HG03469 (cell line): ENCODE measurements at regions not wholly inside any gene's neighbourhood (a gene's known extent, or its start where the extent isn't known, plus 50 kb on each side); places are given as distances from the start of the nearest gene placed in this dataset.
A peak's percentile ranks its signal among the peaks of the same experiment; 100 is the strongest.

ENCODE experiments used
- ATAC-seq: cut with Tn5 transposase; IDR thresholded peaks from one replicate; pipeline ENCODE4 v1.9.1; 2021; ENCODE audit warnings: mild to moderate bottlenecking, moderate library complexity, moderate number of reproducible peaks; ENCODE audit not compliant: unreplicated experiment

DNA sequence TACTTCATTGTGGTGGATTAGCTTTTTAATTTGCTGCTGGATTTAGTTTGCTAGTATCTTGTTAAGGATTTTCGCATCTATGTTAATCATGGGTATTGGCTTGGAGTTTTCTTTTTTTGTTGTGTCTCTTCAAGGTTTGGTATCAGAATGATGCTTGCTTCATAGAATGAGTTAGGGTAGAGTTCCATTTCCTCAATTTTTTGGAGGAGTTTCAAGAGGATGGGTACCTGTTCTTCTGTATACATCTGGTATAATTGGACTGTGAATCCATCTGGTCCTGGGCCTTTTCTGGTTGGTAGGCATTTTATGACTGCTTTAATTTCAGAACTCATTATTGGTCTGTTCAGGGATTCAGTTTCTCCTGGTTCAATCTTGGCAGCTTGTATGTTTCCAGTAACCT is 335.6 kb downstream of the EDEM1 start:
- no peak for ATAC-seq

- no peak for ATAC-seq
Measured at GRCh38 chr3:5531039-5531438, 343.5 kb downstream of the EDEM1 start.

DNA sequence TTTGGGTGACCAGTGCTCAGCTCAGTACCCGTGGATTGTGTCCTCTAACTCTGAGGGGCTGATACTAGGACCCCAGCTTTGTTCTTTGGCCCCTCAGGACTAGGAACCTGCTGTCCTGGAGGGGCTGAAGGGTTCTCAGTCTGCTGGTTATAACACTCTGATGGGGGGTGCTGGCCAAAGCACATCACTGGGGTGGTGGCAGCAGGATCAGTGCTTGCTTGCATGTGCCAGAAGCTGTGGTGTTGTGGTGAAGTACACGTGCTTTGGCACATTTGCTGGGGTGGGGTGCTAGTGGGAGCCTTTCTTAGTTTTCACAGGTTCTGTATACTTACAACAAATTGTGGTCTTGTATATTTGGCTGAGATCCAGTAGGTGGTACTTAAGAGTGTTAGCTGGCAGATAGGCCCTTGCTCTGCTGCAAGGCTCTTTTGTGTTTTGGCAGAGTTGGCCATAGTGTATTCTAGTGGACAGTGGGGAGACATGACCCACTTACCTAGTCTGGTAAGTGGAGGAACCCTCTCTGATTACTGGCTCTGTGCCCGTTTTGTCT is 344.3 kb downstream of the EDEM1 start:
- no peak for ATAC-seq

GRCh38 chr3:5540532-5540931 is 353.0 kb downstream of the EDEM1 start:
- no peak for ATAC-seq

- no peak for ATAC-seq
Measured at GRCh38 chr3:5542472-5542871, 355.0 kb downstream of the EDEM1 start.

DNA sequence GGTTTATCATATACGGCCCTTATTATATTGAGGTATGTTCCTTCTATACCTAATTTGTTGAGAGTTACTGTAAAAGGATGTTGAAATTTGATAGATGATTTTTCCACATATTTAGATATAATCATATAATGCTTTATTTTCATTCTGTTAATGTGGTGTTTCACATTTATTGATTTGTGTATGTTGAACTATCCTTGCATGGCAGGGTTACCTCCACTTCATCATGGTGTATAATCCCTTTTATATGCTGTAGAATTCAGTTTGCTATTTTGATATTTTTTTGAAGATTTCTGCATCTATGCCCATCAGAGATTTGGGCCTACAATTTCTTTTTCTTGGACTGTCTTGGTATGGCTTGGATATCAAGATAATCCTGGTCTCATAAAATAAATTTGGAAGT is 355.5 kb downstream of the EDEM1 start:
- no peak for ATAC-seq

- ATAC-seq = no peak
Measured at GRCh38 chr3:5545719-5546118, 358.2 kb downstream of the EDEM1 start.

GRCh38 chr3:5553203-5553602 is 365.7 kb downstream of the EDEM1 start:
- ATAC-seq = no peak

- no peak for ATAC-seq
Measured at GRCh38 chr3:5554245-5554747, 366.8 kb downstream of the EDEM1 start.

DNA sequence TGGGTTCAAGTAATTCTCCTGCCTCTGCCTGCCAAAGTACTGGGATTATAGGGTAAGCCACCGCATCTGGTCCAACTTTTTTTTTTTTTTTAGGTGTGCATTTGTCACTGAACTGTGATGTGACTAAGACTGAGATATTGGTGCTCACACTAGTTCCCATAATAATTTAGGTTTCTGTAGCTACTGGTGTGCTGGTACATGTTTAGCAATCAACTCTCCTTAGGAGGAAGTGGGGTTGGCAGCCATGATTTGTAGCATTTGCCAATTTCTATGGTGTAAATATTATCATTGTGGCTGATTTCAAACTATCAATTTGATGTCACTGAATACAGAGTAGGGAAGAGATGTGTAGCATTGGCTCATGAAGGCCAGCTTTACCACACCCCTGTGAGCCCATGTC is 372.7 kb downstream of the EDEM1 start:
- no peak for ATAC-seq

GRCh38 chr3:5563537-5564277 is 376.2 kb downstream of the EDEM1 start:
- ATAC-seq = no peak

- ATAC-seq = no peak
Measured at GRCh38 chr3:5564278-5564666, 376.8 kb downstream of the EDEM1 start.

DNA sequence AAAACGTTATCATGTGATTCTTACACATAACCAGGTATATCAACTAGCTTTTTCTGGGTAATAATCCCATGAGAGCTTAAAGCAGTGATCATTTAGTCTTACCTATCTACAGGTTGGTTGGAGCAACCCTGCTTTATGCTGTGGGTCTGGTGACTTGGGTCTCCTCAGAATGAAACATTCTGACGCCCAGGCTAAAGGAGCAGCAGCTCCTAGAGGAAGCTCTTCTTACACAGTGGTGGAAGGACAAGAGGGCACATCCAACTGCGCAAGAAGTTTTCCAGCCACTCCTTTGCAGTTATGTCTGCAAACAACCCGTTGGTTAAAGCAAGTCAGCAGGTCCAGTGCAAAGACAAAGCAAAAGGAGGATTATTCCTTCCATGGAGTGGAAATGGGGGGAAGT is 377.5 kb downstream of the EDEM1 start:
- no peak for ATAC-seq

DNA sequence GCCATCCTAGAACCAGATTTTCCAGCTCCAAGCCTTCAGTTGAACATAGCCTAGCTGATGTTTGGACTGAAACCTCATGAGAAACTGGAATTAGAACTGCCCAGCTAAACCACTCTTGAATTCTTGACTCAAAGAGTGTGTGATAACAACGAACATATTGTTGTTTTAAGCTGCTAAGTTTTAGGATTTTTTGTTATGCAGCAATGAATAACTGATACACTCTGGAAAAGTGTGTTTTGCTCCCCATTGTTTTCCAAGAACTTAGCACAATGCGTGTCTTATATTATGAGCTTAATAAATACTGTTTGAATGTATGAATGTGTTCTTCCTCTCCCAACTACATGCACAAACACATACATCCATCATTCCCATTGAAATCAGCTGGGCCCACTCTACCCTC is 379.6 kb downstream of the EDEM1 start:
- no peak for ATAC-seq

DNA sequence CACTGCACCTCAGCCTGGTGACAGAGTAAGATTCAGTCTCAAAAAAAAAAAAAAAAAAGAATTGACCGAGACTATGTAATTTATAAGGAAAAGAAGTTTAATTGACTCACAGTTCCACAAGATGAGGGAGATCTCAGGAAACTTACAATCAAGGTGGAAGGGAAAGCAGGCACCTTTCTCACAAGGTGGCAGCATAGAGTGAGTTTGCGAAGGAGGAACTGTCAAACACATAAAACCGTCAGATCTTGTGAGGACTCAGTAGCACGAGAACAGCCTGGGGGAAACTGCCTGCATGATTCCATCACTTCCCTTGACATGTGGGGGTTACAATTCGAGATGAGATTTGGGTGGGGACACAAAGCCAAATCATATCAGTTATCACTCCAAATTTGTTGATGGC is 380.9 kb downstream of the EDEM1 start:
- ATAC-seq = peak; percentile 49

DNA sequence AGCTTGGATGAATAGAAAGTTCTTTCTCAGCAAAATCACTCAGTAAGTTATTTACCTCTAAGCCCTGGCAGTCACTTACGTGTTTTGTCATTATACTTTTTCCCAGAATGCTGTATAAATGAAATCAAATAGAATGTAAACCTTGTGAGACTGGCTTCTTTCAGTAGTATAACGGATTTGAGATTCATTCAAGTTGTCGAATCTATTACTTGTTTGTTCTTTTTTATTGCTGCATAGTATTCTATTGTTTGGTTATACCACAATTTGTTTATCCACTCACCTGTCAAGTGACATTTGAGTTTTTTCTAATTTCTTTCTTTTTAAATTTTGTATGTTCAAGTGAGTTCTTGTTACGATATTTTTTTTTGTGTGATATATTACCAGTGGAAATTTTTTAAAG is 381.6 kb downstream of the EDEM1 start:
- ATAC-seq = no peak

DNA sequence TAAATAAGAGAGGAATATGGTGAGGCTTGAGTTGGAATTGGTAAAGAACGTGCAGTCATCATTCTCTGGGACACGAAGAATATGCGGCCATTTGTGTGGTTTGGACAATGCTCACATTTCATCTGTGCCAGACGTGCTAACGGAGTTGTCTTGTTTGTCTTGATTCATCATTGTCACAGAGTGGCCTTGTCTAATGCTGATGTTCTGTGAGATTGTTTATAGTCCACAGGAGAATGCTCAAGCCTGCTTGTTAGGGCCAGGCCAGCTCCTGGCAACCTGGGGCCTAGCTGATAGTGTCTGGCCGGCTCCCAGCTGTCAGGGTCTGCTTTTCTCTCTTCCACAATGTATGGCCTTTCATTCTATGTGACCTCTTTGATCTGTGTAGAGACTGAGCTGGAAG is 384.7 kb downstream of the EDEM1 start:
- no peak for ATAC-seq

DNA sequence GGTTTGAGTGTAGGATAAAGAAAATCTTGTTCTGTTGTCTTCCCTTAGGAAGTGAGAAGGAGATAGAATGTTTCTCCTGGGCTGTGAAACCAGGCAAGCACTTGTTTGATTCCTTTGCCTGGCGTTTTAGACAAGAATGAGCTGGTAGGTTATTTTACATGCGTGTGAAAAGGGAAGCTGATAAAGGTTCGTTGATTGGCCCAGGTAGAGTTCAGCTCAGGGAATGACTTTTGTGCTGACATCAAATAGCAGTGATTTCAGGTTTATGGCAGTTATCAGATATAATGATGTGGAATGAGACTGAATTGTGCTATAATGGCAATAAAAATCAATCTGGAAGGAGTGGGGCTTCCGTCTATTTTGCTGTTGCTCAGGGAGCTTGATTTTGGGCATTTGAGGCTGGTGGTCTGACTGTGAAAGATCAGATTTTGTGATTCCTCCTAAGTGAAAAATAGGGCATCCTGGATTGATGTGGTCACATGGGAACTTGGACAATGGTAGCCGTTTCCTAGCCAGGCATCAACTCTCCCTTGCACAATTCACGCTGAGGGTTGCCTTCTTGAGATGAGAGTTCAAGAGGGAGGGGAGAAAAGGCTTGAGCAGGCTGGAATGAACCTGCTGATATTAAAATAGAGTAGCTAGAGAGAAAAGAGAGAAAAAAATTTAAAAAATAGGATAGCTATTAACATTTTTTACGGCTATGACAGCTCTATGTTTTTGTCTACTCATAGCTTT is 388.9 kb downstream of the EDEM1 start:
- ATAC-seq = no peak

GRCh38 chr3:5579139-5579602 is 391.7 kb downstream of the EDEM1 start:
- ATAC-seq = no peak

- no peak for ATAC-seq
Measured at GRCh38 chr3:5579946-5580345, 392.4 kb downstream of the EDEM1 start.

DNA sequence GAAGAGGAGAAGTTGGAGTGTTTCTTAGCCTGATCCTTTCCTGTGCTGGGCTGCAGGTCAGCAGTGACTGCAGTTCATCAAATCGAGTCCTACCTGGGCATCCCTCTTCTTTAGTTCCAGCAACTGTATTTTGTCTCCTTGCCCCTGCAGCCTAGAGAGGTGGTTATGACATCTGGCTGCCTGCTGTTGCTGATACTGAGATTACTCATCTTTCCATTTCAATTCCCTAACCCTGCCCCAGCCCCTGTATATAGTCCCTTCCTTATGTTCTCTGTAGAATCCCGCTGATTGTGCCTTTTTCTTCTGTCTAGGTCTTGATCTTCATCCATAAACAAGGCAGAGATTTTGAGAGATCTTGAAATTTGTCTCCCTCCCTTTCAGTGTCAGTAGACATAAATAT is 393.3 kb downstream of the EDEM1 start:
- ATAC-seq = no peak

GRCh38 chr3:5581743-5582142 is 394.2 kb downstream of the EDEM1 start:
- ATAC-seq = no peak
